NCI-H1417 (cell line): ENCODE measurements at regions not wholly inside any gene's neighbourhood (a gene's known extent, or its start where the extent isn't known, plus 50 kb on each side); places are given as distances from the start of the nearest gene placed in this dataset.
"Not testable (repeated sequence)": the region's sequence is repeated elsewhere in the genome, so short reads cannot be mapped to it uniquely, and the experiment has no call there.

Experiments
- DNase-seq, 3 experiments: peaks; one replicate each; lab custom pipeline; 2025; lab: John Stamatoyannopoulos, UW

- DNase-seq: no peak
These were observed 816.6 kb downstream of the EPHA3 start for GRCh38 chr3:89923921-89924610.

DNA sequence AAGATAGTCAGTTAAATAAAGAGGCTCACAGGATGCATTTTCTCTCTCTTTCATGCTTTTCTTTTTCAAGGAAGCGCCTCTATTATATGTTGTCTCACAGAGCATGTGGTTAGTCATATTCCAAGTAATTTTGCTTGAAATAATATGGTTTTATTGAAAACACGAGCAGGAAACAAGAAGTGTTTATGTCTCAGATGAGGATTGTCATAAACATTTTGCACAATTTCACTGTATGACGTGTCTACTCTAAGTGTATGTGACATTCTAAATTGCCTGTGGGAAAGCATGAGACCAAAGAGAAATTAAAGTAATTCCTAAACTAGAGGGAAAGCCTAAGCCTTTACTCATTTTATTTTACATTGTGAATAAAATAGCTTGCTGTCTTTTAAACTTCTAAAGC, 818.6 kb downstream of the EPHA3 start:
- no peak for DNase-seq

GRCh38 chr3:89932882-89933281, 825.5 kb downstream of the EPHA3 start:
- no peak for DNase-seq

- not testable (repeated sequence) for DNase-seq
These were observed 837.0 kb downstream of the EPHA3 start for GRCh38 chr3:89944461-89944860.

DNA sequence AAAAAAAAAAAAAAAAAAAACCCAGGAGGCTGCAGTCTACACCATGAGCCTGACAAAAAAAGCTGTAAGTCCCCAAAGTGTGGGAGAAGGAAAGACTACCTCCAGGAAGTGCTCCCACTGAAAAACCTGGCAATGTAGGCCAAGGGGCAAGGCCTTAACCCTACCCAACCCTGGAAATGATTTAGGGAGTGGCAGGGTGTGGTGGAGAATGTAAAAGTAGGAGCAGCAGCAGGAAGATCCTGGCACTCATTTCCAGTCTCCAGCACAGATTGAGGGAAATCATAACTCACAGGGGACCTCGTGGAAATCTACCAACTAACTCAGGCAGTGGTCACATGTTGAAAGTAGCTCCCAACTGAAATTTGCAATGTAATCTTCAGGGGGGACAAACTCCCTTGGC, 839.5 kb downstream of the EPHA3 start:
- no peak for DNase-seq

GRCh38 chr3:89947337-89947954, 840.0 kb downstream of the EPHA3 start:
- no peak for DNase-seq

- no peak for DNase-seq
These were observed 840.6 kb downstream of the EPHA3 start for GRCh38 chr3:89948008-89948407.

GRCh38 chr3:89950772-89951171, 843.4 kb downstream of the EPHA3 start:
- DNase-seq: no peak

GRCh38 chr3:89954137-89954536, 846.7 kb downstream of the EPHA3 start:
- no peak for DNase-seq

DNA sequence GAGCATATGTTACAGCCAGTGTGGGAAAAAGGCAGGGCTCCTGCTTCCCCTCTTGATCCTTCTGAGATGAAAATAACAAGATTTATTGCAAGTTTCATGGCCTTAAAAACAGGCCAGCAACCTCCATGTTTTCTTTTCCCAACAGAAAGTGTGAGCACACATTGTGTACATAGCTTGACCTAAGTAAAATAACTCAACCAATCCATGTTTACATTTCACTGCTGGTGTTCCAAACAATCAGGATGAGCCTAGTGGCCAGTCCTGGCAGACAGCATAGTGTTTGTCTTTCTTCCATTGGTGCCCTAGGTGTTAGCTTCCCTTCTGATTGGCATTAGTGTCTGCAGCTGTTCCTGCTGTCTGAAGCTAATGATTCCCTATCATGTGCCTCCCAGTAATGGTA, 847.7 kb downstream of the EPHA3 start:
- DNase-seq: peak in 2 of 3 experiments; percentile 21 to 66

GRCh38 chr3:89957451-89957850, 850.0 kb downstream of the EPHA3 start:
- DNase-seq: no peak

GRCh38 chr3:89958163-89958562, 850.7 kb downstream of the EPHA3 start:
- DNase-seq: not testable (repeated sequence)

- no peak for DNase-seq
These were observed 856.9 kb downstream of the EPHA3 start for GRCh38 chr3:89964347-89964746.

DNA sequence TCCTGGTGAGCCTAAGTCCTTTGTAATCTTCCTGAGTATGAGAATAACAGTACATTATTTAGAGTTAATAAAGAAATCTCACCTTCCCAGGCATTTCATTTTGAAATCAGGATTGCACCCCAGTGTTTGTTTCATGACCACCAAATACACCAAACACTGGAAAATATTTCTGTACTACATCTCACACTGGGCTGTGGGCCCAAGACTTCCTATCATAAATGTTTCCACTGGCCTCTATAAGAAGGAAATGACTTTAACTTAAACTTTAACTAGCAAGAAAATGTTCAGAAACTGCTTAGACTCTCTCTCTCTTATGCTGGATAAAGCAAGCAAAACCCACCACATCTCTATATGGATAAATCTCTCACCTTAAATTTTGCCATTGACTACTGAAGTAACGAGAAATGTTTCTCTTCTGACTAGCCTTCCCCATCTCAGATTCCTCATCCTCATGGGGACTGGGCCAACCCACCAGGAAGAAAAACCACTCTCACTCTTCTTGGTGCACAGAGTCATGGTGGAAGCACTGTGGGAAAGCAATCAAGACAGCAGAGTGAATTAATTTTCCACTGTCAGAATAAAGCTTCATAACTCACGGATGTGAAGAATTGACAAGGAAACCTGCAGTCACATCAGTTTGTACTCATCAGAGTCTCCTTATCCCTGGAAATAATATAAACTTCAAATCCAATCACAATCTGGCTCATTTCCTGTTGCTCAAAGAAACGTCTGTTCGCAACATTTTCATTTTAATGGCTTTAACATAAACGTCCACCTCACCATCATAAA, 859.6 kb downstream of the EPHA3 start:
- no peak for DNase-seq

GRCh38 chr3:89971329-89971728, 863.9 kb downstream of the EPHA3 start:
- DNase-seq: no peak

GRCh38 chr3:89973156-89973555, 865.7 kb downstream of the EPHA3 start:
- DNase-seq: no peak

GRCh38 chr3:89974903-89975519, 867.6 kb downstream of the EPHA3 start:
- DNase-seq: no peak

- no peak for DNase-seq
These were observed 876.0 kb downstream of the EPHA3 start for GRCh38 chr3:89983449-89983848.

GRCh38 chr3:90005281-90005847, 897.9 kb downstream of the EPHA3 start:
- no peak for DNase-seq

DNA sequence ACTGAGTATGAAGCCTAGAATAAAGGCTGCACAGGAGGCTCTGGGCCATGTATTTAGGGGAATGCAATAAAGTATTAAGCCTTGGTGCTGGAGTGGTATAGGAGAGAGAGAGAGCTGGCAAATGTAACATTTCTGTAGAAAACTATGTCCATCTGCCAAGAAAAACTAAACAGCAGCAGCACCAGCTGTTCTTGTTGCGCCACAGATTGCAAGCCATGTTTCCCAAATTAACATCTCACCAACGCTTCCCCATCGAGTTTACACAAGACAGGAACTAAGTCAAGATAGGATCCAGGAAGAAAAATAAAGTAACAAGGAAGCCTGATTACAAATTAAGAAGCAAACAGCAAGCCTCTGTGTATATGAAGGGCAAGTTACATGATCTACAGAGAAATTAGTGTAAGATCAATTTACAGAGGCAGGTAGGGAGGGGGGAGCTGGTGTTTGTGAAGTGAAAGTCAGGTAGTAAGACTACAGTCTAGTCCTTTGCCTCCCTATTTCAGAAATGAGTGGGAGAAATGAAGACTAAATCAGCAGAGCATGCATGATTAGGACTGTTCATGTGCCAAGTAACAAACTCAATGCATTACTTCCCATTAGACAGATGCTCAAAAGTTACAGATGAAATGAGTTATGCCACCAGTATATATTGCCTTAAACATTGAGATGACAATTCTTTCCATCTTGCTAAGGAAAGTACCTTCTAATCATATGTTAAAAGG, 900.5 kb downstream of the EPHA3 start:
- DNase-seq: no peak

DNA sequence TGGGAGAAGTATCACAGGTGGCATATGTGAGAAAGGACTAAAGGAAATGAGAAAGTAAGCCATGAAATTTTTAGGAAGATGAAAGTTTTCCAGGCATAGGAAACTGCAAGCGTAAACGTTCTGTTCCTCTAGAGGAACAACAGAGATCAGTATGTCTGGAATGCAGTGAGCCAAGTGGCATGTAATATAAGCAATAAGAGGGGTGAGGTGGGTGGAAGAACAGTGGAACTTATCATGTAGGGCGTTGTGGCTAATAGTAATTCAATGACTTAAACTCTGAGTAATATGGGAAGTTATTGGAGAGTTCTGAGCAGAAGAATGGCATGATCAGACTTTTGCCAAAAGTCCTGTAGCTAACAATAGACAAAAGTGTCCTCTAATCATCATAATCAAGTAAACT, 902.9 kb downstream of the EPHA3 start:
- DNase-seq: no peak

GRCh38 chr3:90011131-90011530, 903.7 kb downstream of the EPHA3 start:
- no peak for DNase-seq
